ES-I3 (cell line): ENCODE measurements at regions not wholly inside any gene's neighbourhood (a gene's known extent, or its start where the extent isn't known, plus 50 kb on each side); places are given as distances from the start of the nearest gene placed in this dataset.

Experiments used
- H3K36me3 ChIP-seq: 2 replicates; pipeline ENCODE4 v1.6.1; 2013; ENCODE audit warnings: mild to moderate bottlenecking, low read length, control low read depth, moderate library complexity; ENCODE audit not compliant: insufficient read depth
- H3K4me1 ChIP-seq: 2 replicates; pipeline ENCODE4 v1.6.1; 2013; ENCODE audit warnings: mild to moderate bottlenecking, control low read depth, low read length; ENCODE audit not compliant: insufficient read depth
- H3K9ac ChIP-seq: 2 replicates; pipeline ENCODE4 v1.6.1; 2013; ENCODE audit warnings: low read depth, mild to moderate bottlenecking, low read length, moderate library complexity
- H3K9me3 ChIP-seq: 2 replicates; pipeline ENCODE4 v1.6.1; 2013; ENCODE audit warnings: mild to moderate bottlenecking, low read length, moderate library complexity; ENCODE audit not compliant: control insufficient read depth, insufficient read depth

GRCh38 chr2:193315428-193316091 is 1120.8 kb upstream of the TMEFF2 start:
- Histone ChIP-seq H3K9me3 (no peaks in the 10 kb centered on the region), H3K36me3 (no peaks in the 10 kb centered on the region), H3K4me1 (0 out of 2 replicates have a peak, but pooled peaks cover 4% of the 10 kb centered on the region), H3K9ac (no peak overlapping the region)

- no peaks in the 10 kb centered on the region for H3K36me3 ChIP-seq
- no peaks in the 10 kb centered on the region for H3K9me3 ChIP-seq
Measured at GRCh38 chr2:193303464-193303863, 1108.7 kb upstream of the TMEFF2 start.

GRCh38 chr2:193294371-193294770 is 1099.6 kb upstream of the TMEFF2 start:
- Histone ChIP-seq H3K36me3 (no peaks in the 10 kb centered on the region), H3K9me3 (no peaks in the 10 kb centered on the region), H3K9ac (no peak overlapping the region), H3K4me1 (no peaks in the 10 kb centered on the region)

More at GRCh38 chr2:193303464-193303863, 1108.7 kb upstream of the TMEFF2 start:
- no peaks in the 10 kb centered on the region for H3K4me1 ChIP-seq
- no peak overlapping the region for H3K9ac ChIP-seq

- H3K9ac ChIP-seq, result no peak overlapping the region
- no peaks in the 10 kb centered on the region for H3K9me3 ChIP-seq
- 0 out of 2 replicates have a peak, but pooled peaks cover 3% of the 10 kb centered on the region for H3K4me1 ChIP-seq
- no peaks in the 10 kb centered on the region for H3K36me3 ChIP-seq
Measured at GRCh38 chr2:193279361-193279760, 1084.6 kb upstream of the TMEFF2 start.

GRCh38 chr2:193276988-193277387 is 1082.3 kb upstream of the TMEFF2 start:
- Histone ChIP-seq H3K9me3 (no peaks in the 10 kb centered on the region), H3K36me3 (no peaks in the 10 kb centered on the region), H3K9ac (no peak overlapping the region), H3K4me1 (0 out of 2 replicates have a peak, but pooled peaks cover 3% of the 10 kb centered on the region)

GRCh38 chr2:193276560-193276959 is 1081.8 kb upstream of the TMEFF2 start:
- Histone ChIP-seq H3K9ac (no peak overlapping the region), H3K9me3 (no peaks in the 10 kb centered on the region), H3K4me1 (0 out of 2 replicates have a peak, but pooled peaks cover 3% of the 10 kb centered on the region), H3K36me3 (no peaks in the 10 kb centered on the region)

- Histone ChIP-seq H3K9ac (no peak overlapping the region), H3K36me3 (no peaks in the 10 kb centered on the region), H3K9me3 (no peaks in the 10 kb centered on the region), H3K4me1 (0 out of 2 replicates have a peak, but pooled peaks cover 3% of the 10 kb centered on the region)
Measured at GRCh38 chr2:193276069-193276468, 1081.3 kb upstream of the TMEFF2 start.

GRCh38 chr2:193272011-193272410 is 1077.3 kb upstream of the TMEFF2 start:
- no peaks in the 10 kb centered on the region for H3K9me3 ChIP-seq

GRCh38 chr2:193270816-193271215 is 1076.1 kb upstream of the TMEFF2 start:
- H3K9ac ChIP-seq, result no peak overlapping the region
- H3K36me3 ChIP-seq, result no peaks in the 10 kb centered on the region
- H3K4me1 ChIP-seq, result no peaks in the 10 kb centered on the region
- H3K9me3 ChIP-seq, result no peaks in the 10 kb centered on the region

More at GRCh38 chr2:193272011-193272410, 1077.3 kb upstream of the TMEFF2 start:
- H3K9ac ChIP-seq, result no peak overlapping the region
- H3K36me3 ChIP-seq, result no peaks in the 10 kb centered on the region
- no peaks in the 10 kb centered on the region for H3K4me1 ChIP-seq

GRCh38 chr2:193267496-193268002 is 1072.8 kb upstream of the TMEFF2 start:
- H3K36me3 ChIP-seq, result no peaks in the 10 kb centered on the region

GRCh38 chr2:193253014-193253530 is 1058.3 kb upstream of the TMEFF2 start:
- no peaks in the 10 kb centered on the region for H3K4me1 ChIP-seq
- H3K36me3 ChIP-seq, result no peaks in the 10 kb centered on the region
- no peaks in the 10 kb centered on the region; the same call in 1 of the 2 replicates for H3K9me3 ChIP-seq
- no peak overlapping the region for H3K9ac ChIP-seq

More at GRCh38 chr2:193267496-193268002, 1072.8 kb upstream of the TMEFF2 start:
- Histone ChIP-seq H3K9ac (no peak overlapping the region), H3K9me3 (no peaks in the 10 kb centered on the region), H3K4me1 (no peaks in the 10 kb centered on the region)

- Histone ChIP-seq H3K9me3 (no peaks in the 10 kb centered on the region; the same call in 1 of the 2 replicates), H3K36me3 (no peaks in the 10 kb centered on the region), H3K4me1 (no peaks in the 10 kb centered on the region), H3K9ac (no peak overlapping the region)
Measured at GRCh38 chr2:193251909-193252308, 1057.2 kb upstream of the TMEFF2 start.

GRCh38 chr2:193250389-193250788 is 1055.7 kb upstream of the TMEFF2 start:
- Histone ChIP-seq H3K36me3 (no peaks in the 10 kb centered on the region), H3K9ac (no peak overlapping the region), H3K4me1 (no peaks in the 10 kb centered on the region), H3K9me3 (no peaks in the 10 kb centered on the region; the same call in 1 of the 2 replicates)

GRCh38 chr2:193240752-193241151 is 1046.0 kb upstream of the TMEFF2 start:
- Histone ChIP-seq H3K9me3 (no peaks in the 10 kb centered on the region), H3K9ac (no peak overlapping the region), H3K36me3 (no peaks in the 10 kb centered on the region), H3K4me1 (no peaks in the 10 kb centered on the region)

GRCh38 chr2:193231634-193232033 is 1036.9 kb upstream of the TMEFF2 start:
- Histone ChIP-seq H3K36me3 (no peaks in the 10 kb centered on the region), H3K4me1 (no peaks in the 10 kb centered on the region), H3K9me3 (no peaks in the 10 kb centered on the region), H3K9ac (no peak overlapping the region)
